Pons (tissue), 1 donor: ENCODE measurements at regions not wholly inside any gene's neighbourhood (a gene's known extent, or its start where the extent isn't known, plus 50 kb on each side); places are given as distances from the start of the nearest gene placed in this dataset.
A peak's percentile ranks its signal among the peaks of the same experiment; 100 is the strongest.

Experiments used
- DNase-seq: peaks from one replicate; pipeline ENCODE4 v3.0.0-alpha.2; 2016; ENCODE audit warnings: low spot score

DNA sequence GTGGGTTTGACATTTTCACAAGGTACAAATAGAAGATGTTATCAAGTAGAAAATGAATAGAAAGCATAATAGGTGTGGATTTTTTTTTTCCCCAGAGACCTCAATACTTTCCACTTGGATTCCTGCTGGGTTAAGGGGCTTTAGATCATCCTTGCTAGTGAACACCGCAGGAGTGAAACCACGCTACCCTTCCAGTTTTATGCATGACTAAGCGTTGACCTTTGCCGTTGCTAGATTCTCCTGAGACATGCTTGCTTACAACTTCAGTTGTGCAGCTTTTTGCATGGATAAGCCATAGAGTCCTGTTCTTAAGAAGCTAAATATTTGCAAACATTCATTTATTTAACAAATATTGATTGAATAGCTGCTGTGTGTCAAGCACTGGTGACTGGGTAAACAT, 299.7 kb upstream of the LMCD1 start:
- no peak for DNase-seq

DNA sequence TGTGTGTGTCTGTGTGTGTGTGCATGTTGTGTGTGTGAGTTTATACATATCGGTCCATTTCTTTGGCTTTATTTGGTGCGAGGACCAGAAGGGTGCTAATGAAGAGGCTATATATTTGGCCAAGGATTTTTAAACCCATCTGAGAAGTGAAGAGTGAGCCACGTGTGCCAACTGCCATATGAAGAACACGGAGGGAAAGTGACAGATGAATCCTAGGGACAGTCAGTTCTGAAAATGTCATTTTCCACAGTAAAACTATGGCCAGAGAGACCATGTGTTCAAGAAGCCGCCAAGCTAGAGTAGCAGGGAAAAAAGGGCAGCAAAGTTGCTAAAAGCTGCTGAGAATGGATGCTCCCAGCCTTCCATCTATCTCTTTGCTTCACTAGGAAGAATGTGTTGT, 297.3 kb upstream of the LMCD1 start:
- DNase-seq: no peak

DNA sequence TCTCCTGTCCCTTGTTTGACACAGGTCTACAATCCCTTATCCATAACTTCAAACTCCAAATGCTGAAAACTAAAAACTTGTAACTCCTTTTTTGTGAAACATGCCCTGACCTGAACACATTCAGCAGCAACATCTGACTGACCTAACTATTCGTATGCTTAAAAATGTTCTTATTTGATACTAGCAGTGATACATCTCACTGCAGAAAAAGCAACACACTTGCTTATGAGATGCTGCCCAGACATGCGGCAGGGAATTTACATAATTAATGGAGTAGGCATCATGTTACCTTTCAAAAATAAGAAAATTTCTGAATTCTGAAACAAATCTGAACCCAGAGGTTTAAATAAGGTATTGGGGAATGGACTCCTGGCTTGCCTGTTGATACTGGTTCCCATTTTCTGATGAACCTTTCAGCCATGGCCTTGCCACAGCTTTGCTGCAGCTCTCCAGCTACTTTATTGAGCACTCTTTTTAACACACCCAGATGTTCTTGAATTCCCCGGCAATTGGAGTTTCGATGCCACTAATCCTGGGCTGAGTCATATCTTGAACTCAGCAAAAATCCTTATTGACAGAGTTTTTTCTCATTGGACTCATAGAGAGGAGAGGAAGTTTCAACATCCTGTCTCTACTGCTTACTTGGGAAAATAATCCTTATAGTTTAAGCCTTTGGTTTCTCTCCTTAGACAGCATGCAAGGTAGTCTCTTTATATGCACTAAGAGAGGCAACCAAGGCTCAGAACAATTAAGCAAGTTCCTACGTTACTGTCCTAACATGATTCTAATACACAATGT, 296.6 kb upstream of the LMCD1 start:
- no peak for DNase-seq

DNA sequence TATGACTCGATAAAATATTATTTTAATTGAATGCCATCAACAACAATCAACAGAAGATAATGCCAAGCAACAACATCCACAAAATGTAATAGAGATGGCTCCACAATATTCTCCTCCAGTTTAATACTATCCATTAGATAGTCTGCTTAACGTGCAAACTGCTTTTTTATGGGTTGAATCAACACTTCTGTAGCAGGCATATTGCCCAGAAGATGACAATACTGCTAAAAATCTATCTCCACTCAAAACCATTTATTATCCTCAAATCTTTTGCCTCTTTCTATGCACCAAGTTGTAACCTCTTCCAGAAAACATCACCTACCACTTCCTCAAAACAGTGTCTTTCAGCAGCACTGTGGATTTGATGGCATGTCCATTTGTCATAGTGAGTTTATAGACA, 295.7 kb upstream of the LMCD1 start:
- DNase-seq: no peak

DNA sequence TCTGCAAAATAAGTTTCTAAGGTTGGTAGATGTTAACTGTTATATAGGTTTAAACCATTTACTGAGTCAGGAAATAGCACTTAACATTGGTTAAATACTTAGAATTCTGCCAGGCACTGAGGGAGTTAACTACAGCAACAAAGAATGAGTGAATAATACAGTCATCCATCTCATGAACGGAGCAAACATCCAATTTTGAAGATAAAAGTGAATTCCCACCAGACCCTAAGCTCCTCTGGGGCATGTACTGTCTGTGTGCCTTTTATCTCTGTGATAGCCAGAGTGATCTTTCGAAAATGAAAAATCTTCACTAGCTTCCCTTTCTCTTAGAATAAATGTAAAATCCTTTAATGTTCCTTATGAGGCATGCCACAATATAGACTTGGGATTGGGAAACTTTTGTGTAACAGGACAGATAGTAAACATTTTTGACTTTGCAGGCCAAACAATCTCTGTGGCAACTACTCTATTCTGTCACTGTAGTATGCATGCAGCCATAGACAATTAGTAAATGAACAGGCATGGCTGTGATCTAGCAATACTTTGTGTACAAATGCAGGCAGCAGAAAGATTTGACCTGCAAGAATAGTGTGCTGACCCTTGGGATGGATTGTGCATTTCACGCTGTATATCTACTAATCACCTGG, 294.5 kb upstream of the LMCD1 start:
- no peak for DNase-seq

DNA sequence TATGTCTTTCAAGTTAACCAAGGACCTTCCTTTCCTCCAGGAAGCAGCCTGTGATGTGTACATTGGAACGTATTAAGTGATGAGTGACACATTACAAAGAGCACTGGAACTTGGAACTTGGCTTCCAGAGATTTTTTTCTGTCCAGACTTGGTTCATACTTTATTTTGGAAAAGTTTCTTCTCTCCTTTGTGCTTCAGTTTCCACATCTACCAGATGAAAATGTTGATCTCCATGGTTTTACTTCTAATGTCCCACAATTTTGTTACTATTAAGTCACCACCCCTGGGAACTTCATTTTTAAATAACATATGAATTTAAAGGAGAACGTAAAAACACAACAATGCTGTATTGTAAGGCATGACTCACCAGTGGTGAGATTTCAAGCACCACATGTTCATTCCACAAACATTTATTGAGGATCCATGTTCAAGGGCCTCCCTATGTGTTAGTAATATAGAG, 290.7 kb upstream of the LMCD1 start:
- DNase-seq: no peak

DNA sequence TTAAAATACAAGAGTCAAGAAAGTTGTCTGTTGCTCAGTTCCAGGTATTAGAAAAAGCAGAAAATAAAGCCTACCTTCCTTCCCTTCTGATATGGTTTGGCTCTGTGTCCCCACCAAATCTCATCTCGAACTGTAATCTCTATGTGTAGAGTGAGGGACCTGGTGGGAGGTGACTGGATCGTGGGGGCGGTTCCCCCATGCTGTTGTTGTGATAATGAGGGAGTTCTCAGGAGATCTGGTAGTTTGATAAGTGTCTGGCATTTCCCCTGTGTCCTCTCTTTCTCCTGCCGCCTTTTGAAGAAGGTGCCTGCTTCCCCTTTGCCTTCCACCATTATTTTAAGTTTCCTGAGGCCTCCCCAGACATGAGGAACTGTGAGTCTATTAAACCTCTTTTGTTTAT, 288.8 kb upstream of the LMCD1 start:
- no peak for DNase-seq

DNA sequence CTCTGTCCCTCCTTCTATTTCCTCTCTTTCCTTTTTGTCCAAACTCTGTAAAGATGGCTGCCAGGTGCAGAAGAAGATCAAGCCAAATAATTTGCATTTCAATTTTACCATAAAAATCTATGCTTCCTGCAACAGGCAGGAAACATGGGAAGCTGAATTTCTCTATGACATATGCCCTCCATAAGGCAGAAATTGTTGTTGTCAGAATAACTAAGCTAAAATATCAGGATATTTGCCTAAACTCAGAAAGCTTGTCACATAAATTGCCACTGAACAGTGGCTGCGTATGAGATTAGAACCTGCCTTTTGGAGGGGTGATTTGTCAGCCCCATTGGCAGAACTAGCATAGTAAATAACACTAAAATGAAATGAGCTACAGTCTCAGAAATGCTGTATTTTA, 288.3 kb upstream of the LMCD1 start:
- DNase-seq: no peak

DNA sequence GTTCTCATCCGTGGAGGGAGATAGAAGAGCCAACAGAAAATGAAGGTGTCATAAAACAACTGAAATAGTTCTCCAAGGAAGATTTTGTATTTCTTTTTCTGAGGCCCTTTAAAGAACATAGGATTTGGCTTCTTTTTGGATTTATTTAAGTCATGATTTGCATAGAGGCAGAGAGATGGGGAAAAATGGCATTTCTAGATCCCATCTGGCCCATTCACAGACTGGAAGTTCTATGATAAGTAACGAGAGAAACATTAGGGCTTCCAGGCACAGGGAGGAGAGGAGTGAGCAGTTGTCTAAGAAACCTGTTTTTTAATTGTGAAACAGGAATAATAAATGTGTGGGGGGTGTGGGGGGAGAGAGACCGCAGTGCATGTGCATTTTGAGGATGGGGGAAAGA, 285.8 kb upstream of the LMCD1 start:
- DNase-seq: no peak

DNA sequence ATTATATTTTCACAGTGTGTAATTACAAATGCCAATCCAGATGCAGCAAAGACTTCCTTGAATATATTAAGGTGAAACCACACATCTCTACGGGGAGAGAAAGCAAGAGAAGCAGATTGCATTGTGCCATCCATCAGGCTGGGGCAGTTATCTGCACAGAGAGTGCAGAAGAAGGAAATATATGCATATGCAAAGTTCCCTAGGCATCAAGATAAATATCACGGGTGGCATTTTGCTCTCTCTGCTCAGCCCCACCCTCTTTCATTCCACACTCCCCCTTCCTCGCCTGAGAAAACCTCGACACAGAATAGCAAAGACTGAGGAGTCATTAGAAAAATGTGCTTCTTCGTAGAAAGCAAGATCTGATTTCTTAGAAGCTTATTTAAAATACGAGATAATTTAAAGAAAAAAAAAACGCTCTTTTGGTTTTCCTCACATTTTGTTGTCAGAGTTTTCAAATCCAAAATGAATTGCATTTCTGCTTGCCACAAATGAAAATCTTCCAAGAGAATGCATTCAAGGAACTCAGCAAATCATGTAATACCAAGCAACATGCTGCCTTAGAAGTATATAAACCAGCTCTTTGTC, 283.2 kb upstream of the LMCD1 start:
- DNase-seq: no peak

DNA sequence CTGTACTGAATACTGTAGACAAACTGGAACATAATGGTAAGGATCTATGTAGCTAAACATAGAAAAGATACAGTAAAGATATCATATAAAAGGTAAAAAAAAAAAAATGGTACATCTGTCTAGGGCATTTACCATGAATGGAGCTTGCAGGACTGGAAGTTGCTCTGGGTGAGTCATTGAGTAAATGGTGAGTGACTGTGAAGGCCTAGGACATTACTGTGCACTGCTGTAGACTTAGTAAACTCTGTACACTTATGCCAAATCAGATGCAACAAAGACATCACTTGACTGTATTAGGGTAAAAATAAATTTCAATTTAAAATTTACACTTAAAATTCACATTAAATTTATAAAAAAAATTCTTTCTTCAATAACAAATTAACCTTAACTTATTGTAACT, 281.3 kb upstream of the LMCD1 start:
- DNase-seq: no peak

DNA sequence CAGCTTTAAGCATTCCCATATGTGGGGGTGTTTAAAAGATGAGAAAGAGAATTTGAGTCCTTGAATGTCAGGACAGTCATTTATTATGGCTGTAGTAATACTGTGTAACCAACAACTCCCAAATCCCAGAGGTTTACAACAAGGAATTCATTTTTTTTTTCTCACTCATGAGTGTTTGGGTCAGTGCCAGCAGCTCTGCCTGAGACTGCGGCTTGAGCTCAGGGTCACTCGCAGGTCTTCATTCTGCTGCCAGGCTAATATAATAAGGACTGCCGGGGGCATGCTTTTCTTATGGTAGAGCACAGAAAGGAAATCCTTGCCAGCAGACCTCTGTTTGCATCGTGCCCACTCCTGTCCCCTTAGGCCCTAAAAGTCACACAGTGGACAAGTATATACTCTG, 277.9 kb upstream of the LMCD1 start:
- DNase-seq: no peak

DNA sequence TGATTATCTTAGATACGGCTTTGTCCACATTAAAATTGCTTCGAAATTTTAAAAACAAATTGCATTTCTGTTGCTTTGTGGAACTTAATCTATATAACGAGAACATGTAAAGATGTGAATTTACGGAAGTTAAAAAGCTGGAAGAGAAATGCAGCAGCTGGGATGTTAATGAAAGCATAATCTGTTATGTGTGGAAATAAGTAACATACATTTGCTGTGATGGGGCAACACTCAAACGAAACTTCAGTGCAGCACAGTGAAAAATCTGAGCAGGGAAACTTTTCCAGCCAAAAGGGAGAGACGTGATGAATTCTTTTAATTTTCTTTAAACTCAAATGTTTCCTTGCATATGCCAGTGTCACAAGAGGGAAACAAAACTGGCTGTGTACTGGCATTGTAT, 276.7 kb upstream of the LMCD1 start:
- DNase-seq: no peak

DNA sequence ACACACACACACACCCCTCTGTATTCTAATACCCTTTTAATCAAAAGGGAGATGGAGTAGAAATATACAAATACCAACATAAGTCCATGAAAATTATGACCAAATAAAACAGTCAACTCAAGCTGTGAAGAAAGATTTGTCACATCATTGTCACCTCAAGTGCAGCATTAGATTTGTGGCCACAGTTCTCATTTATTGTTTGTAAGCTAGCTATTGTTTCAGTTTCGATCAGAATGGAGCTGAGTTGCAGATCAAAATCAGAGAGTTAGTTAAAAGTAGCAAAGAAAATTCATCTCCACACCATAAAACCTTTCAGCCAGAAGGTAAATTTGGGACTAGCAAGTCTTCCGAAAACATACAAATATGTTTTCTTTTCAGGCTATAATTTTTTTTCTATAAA, 267.7 kb upstream of the LMCD1 start:
- DNase-seq: no peak

DNA sequence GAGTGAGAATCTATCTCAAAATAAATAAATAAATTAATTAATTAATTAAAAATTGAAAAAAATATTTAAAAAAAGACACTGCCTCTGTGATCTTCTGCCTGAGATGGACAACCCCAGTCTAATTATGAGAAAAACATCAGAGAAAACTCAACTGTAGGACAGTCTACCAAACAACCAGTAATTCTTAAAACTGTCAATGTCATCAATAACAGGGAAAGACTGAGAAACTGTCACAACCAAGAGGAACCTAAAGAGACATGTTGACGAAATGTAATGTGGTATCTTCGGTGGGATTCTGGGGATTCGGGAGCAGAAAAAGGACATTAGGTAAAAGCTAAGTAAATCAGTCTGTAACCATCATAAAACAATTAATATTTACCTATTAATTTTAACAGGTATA, 265.4 kb upstream of the LMCD1 start:
- no peak for DNase-seq

DNA sequence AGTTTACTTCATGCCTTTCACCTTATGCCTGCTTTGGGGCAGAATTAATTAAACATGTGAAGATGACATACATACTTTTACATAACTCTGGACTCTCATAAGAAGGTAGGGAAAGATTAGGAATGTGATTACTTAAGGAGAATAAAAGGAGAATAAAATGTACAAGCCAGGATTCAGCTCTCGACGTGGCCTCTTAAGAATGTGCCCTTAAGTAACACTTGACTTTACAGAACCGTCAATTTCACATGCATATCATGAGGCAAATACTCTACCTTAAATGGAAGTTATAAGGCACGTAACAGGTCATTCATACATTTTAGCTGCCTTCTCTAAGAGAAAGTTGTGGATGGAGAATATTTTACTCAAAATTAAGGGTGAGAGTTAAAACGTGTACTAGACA, 263.7 kb upstream of the LMCD1 start:
- no peak for DNase-seq

DNA sequence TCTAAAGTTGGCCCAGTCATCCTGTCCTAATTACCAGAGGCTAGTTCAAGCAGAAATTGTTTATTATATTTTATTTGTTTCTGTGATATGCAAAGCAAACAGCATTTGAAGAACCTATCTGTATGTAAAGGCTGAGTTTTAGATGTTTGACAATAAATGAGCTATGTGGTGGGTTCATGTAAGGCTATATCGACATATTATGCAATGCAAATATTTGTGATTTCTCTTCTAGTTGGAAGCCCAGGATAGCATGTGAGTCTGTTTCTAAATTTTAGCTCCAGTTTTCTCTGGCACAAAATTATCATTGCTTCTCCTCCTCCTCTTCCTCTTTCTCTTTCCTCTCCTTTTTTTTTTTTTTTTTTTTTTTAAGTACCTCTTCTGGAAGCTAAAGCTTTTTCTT, 263.2 kb upstream of the LMCD1 start:
- DNase-seq: no peak

DNA sequence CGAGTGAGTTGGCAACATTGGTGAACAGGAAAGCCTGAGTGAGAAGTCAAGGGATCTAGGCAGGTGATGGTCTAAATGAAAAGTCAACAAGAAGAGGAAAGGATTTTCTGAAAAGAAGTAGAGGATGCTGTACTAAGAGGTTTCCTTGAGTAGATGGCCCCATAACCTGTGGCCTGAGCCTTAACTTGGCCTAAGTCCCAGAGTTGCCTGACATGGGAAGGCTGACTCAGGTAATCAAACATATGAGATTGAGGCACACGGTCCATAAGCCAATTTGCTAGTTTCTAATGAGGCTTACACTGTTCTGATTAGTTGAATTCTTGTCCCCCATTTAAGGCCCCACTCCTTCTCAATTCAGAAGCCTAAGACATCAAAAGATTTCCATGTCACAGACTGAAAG, 262.5 kb upstream of the LMCD1 start:
- no peak for DNase-seq

DNA sequence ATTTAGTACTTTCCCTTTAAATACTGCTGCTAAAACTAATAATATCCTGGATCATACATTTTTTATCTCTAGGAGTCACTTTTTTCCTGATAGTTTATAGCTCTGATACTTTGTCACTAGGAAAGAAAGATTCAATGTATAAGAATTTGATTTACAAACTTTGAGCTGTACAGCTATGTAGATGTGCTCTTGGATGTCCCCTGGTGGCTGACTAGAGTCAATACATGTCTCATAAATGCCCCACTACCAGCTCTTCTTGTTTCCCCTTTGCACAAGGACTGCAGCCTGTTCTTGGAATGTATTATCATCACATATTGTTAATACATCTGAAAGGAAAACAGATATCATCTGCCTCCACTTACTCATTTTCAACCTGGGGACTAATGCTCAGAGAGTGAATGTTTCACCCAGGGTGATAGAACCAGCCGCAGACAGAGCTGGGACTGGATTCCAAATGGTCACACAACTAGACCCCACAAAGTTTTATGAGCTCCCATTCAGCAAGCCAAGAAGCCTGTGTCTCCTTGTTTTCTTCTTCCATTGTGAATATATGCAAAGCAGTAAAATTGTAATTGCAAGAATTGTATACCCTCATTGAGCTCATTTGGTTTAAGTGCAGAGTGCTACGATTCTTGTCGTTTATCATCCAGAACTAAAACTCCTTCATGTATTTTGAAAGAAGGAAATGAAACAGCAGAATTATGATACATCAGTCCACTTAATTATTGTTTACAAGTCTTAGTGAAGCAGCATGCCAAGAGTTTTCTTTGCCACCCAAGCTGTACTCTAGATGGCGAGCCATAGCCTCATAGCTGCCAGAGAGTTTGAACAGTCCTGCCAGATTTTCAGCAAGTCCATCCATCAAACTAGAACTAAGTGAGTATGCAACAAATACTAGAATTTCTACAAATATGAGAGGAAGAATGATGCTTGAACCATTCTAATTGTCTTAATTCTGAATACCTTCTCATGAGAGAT, 261.6 kb upstream of the LMCD1 start:
- peak; percentile 56 for DNase-seq

DNA sequence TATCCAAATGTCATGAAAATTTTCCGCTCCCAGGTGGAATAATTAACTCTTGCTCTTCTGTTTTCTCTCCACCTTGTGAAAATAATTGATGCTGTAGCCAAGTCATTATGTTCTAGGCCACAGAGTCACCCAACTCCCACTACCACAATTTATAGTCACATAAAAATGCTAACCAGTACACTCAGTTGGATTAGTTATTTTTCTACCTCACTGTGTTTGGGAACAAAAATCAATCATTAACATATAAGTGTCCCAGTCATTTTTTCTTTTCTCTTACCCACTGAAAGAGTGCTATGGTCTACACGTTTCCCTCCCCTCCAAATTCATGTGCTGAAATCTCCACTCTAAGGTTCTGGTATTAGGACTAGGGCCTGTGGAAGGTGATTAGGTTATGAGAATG, 255.6 kb upstream of the LMCD1 start:
- DNase-seq: no peak

DNA sequence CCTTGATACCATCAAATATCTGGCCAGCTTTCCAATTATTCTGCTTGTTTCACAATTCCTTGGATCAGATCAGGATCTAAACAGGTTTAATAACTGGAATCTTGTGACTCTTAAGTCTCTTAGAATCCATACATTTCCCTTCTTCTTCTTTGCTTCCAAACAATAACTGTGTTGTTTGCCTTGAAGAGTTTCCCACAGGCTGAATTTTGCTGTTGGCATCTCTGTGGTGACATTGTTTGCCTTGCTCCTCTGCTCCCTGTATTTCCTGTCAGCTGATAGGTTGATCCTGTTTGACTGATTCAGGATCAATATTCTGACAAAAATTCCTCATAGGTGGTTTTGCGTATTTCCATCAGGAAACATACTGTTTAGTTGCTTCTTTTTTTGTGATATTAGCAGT, 248.4 kb upstream of the LMCD1 start:
- DNase-seq: peak; percentile 64

DNA sequence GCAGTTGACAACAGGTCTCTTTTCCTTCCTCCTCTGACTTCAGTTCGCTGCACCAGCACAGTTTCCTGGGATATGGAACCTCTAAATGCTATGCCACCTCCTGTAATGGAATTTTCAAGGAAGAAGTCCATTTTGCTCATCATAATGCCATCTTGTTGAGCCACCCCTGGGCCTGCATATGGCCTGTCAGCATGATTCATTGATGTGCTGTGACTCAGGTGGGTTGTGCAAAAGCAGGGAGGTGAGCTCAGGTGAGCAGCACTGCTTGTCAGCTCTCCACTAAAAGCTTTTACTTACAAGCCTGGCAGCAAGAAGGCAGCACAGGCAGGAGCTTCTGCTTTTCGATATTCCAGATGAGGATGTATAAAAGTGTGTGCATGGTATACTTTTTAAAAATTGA, 247.1 kb upstream of the LMCD1 start:
- DNase-seq: no peak
